Rectal smooth muscle tissue (tissue), 1 donor: ENCODE measurements at regions not wholly inside any gene's neighbourhood (a gene's known extent, or its start where the extent isn't known, plus 50 kb on each side); places are given as distances from the start of the nearest gene placed in this dataset.

Source experiments
- H3K27ac ChIP-seq: one replicate; pipeline ENCODE4 v1.7.0; 2013; ENCODE audit warnings: low read depth, low read length, inconsistent platforms
- H3K27me3 ChIP-seq: one replicate; pipeline ENCODE4 v1.7.0; 2013; ENCODE audit warnings: low read length; ENCODE audit not compliant: control insufficient read depth, insufficient read depth
- H3K36me3 ChIP-seq: one replicate; pipeline ENCODE4 v1.7.0; 2013; ENCODE audit warnings: low read length; ENCODE audit not compliant: control insufficient read depth, insufficient read depth
- H3K4me1 ChIP-seq: one replicate; pipeline ENCODE4 v1.7.0; 2013; ENCODE audit warnings: low read length; ENCODE audit not compliant: control insufficient read depth, insufficient read depth
- H3K4me3 ChIP-seq: one replicate; pipeline ENCODE4 v1.7.0; 2013; ENCODE audit warnings: low read length
- H3K9ac ChIP-seq: one replicate; pipeline ENCODE4 v1.7.0; 2013; ENCODE audit warnings: low read length

DNA sequence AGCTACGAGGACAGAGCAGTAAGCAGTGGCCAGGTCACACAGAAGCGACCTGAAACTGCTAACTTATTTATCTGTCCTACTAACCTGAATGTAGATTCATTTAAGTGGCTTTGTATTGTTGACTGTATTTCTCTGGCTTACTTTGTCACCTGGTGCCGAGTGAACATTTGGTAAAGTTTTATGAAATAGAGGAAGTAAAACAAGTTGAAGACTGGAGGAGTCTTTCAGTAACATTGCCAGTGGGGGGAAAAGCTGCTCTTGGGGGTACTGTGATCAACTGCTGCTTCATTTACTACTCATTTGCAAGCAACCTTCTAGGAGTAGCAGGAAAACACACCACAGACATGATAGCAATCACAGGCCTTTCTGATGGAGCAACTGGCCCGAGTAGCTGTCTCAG lies 615.0 kb downstream of the FGF9 start:
- Histone ChIP-seq H3K27ac (no peak overlapping the region), H3K4me3 (no peak overlapping the region), H3K9ac (no peak overlapping the region), H3K36me3 (no peaks in the 10 kb centered on the region), H3K27me3 (no peaks in the 10 kb centered on the region), H3K4me1 (no peaks in the 10 kb centered on the region)

DNA sequence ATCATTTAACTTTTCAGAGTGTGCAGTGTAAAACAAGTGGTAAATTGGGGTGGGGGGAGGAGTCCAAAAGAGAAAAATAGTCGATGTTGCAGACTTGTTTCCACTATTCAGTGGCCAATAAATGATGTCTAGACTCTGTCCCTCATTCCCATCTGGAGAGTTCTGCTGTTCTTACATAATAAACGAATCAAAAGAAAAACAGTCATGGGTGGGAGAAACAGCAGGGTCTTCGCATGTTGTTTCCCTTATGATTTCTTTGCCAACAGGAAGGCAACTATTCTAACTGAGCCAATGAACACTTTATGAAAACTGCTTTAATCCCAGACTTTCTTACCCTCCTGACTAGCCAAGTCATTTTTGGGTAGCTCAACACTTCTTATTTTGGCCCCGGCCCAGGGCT lies 615.5 kb downstream of the FGF9 start:
- no peaks in the 10 kb centered on the region for H3K4me1 ChIP-seq
- no peaks in the 10 kb centered on the region for H3K36me3 ChIP-seq
- no peak overlapping the region for H3K27ac ChIP-seq
- no peaks in the 10 kb centered on the region for H3K27me3 ChIP-seq
- no peak overlapping the region for H3K4me3 ChIP-seq
- H3K9ac ChIP-seq: no peak overlapping the region

DNA sequence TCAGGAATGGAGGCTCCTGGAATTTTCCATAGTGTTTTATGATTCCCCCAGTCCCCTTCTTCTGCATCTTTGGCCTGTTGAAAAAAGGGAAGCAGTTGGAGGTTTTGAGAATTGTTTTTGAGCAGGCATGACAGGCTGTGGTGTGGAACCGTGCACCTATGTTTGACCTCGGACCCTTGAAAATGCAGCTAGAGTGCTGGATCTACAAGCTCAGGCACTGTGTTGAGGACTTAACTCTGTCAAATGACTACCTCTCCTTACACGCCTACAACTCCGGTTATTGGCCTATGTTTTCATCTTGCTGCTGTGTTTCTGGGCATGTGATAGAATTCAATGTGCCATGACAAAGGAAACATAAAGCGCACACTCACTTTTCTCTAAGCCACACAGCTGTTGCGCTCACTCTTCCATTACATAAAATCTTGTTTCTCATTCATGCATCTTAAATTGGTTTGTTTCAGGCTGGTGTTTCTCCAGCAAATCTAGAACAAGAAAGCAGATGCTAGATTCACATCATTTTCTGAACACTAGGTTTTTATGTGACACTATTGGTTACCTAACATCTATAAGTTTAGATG lies 616.6 kb downstream of the FGF9 start:
- no peak overlapping the region for H3K9ac ChIP-seq
- H3K4me3 ChIP-seq: no peak overlapping the region
- no peaks in the 10 kb centered on the region for H3K36me3 ChIP-seq
- no peaks in the 10 kb centered on the region for H3K27me3 ChIP-seq
- H3K4me1 ChIP-seq: no peaks in the 10 kb centered on the region
- no peak overlapping the region for H3K27ac ChIP-seq

DNA sequence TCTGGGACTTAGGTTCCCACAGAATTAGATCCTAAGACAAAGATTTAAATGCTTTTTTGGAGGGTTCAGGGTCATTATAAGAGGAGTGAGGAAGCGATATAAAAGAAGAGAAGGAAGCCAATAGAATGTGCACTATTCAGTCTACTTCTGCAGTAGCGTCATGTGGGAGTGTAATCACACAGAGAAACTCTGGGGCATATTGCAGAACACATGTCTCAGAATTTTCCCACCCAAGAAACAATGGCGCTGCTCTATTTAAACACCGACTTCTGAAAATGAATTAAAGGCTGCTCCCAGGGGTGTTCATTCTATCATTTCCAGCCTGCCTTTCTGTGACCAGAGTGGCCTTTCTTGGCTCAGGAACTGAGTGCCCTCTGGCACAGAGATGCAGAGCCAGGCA lies 617.6 kb downstream of the FGF9 start:
- H3K36me3 ChIP-seq: no peaks in the 10 kb centered on the region
- no peak overlapping the region for H3K27ac ChIP-seq
- no peak overlapping the region for H3K9ac ChIP-seq
- H3K4me1 ChIP-seq: no peaks in the 10 kb centered on the region
- no peaks in the 10 kb centered on the region for H3K27me3 ChIP-seq
- no peak overlapping the region for H3K4me3 ChIP-seq

DNA sequence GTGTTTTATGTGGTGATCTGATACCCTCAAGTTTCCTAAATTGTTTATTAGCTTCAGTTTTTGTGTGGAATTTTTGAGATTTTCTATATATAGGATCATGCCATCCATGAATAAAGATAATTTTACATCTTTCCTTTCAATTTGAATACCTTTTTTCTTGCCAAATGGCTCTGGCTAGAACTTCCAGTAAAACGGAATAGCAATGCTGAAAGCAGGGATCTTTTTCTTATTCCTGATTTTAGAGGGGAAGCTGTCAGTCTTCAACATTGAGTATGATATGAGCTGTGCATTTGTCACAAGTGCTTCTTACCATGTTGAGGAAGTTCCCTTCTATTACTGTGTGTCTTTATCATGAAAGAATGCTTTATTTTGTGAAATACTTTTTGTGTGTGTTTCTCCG lies 618.8 kb downstream of the FGF9 start:
- Histone ChIP-seq H3K9ac (no peak overlapping the region), H3K4me1 (no peaks in the 10 kb centered on the region), H3K27me3 (no peaks in the 10 kb centered on the region), H3K36me3 (no peaks in the 10 kb centered on the region), H3K27ac (no peak overlapping the region), H3K4me3 (no peak overlapping the region)

DNA sequence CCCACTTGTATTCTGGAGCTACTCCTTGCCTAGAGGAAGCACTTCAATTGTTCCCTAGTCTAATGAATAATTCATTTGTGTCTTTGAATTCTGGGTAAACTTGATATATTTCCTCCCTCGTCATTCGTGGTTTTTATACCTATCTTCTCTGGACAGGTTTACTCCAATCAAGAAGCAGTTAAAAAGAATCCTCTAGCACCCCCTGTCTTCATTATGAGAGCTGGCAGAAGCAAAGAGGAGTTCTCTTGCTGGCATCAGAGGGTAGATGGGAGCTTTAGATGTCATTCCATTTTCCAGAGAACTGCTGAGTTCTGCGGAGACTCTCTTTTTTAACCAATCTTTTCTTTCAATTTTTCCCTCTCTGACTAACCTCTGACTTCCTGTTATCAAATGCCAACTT lies 627.7 kb downstream of the FGF9 start:
- no peaks in the 10 kb centered on the region for H3K27me3 ChIP-seq
- no peak overlapping the region for H3K4me3 ChIP-seq
- H3K36me3 ChIP-seq: no peaks in the 10 kb centered on the region
- H3K27ac ChIP-seq: no peak overlapping the region
- no peak overlapping the region for H3K9ac ChIP-seq
- no peaks in the 10 kb centered on the region for H3K4me1 ChIP-seq

DNA sequence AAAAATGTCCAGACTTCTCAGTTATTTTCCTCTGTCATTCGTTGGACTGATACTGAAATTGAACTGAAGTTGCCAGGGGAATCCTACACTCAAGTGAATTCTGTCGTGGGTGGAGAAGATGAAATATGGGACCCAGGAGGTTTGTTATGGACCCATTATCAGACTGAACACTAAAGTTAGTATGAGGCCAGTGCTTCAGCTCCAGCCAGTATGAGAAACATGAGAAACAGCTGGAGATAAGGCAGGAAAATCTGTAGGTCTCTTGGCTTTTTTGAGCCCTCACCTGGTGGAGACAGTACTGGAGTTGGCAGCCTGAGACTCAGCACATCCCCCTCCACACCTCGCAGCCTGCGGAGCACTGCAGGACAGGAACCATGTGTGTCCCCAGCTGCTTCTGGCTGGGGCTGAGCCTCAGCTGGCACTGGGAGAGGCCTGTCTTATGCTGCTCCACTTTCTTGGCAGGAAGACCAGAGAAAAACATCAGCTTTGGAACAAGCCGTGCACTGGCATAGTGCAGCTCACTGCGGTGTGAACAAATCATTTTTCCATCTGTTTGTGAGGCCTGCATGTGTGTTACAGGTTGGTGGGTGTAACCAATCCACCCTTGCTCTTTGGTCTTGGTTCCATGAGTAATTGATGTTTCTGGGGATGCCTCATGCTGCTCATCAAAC lies 641.0 kb downstream of the FGF9 start:
- H3K27ac ChIP-seq: no peak overlapping the region
- no peaks in the 10 kb centered on the region for H3K36me3 ChIP-seq
- no peaks in the 10 kb centered on the region for H3K4me1 ChIP-seq
- no peaks in the 10 kb centered on the region for H3K27me3 ChIP-seq
- no peak overlapping the region for H3K9ac ChIP-seq
- no peak overlapping the region for H3K4me3 ChIP-seq

DNA sequence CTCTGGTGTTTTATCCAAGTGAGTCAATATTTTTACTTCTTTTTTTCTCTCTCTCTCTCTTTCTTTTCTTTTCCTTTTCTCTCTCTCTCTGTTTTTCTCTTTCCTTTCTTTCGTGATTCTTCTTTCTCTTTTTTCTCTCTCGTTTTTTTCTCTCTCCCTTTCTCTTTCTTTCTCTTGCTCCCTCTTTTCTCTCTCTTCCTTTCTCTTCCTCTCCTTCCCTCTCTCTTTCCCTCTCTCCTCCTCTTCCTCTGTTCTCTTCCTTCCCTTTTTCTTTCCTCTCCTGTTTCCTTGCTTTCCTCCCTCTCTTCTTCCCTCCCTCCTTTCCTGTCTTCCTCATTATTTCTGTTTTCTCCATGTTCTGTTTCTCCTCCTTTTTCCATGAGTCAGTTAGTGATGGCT lies 641.5 kb downstream of the FGF9 start:
- no peak overlapping the region for H3K27ac ChIP-seq
- no peak overlapping the region for H3K4me3 ChIP-seq
- H3K27me3 ChIP-seq: no peaks in the 10 kb centered on the region
- H3K4me1 ChIP-seq: no peaks in the 10 kb centered on the region
- H3K9ac ChIP-seq: no peak overlapping the region
- H3K36me3 ChIP-seq: no peaks in the 10 kb centered on the region

DNA sequence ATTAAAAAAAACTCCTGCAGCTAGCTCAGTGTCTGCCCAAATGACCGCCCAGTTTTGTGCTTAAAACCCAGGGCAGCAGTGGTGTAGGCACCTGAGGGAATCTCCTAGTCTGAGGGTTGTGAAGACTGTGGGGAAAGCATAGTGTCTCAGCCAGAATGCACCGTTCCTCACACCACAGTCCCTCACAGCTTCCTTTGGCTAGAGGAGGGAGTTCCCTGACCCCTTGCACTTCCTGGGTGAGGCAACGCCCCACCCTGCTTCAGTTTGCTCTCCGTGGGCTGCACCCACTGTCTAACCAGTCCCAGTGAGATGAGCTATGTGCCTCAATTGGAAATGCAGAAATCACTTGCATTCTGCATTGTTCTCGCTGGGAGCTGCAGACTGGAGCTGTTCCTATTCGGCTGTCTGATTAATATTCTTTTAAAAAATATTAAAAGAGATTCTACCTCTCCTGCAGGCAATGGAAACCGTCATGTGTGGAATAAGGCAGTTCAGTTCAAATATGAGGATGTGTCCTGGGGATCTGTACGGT lies 645.7 kb downstream of the FGF9 start:
- H3K27me3 ChIP-seq: no peaks in the 10 kb centered on the region
- H3K9ac ChIP-seq: no peak overlapping the region
- no peak overlapping the region for H3K4me3 ChIP-seq
- H3K36me3 ChIP-seq: no peaks in the 10 kb centered on the region
- no peak overlapping the region for H3K27ac ChIP-seq
- no peaks in the 10 kb centered on the region for H3K4me1 ChIP-seq

DNA sequence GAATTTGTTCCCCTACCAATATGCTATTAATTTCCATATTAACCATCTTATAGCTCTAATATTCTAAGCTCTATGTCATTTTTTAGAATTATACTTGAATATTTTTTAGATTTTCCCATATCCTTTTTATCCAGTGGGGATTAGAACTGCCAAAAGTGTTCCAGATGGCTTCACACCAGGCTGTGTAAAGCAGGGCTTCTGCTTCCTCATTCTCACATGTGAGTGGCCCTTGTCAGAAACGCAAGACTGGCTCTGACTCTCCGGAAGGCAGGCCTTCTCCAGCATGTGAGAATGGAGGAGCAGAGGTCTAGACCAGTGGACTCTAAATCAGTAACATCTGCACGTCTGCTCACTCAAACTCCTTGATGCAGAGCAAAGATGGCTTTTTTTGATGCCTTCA lies 650.1 kb downstream of the FGF9 start:
- Histone ChIP-seq H3K27me3 (no peaks in the 10 kb centered on the region), H3K4me1 (no peaks in the 10 kb centered on the region), H3K4me3 (no peak overlapping the region), H3K9ac (no peak overlapping the region), H3K27ac (no peak overlapping the region), H3K36me3 (no peaks in the 10 kb centered on the region)

DNA sequence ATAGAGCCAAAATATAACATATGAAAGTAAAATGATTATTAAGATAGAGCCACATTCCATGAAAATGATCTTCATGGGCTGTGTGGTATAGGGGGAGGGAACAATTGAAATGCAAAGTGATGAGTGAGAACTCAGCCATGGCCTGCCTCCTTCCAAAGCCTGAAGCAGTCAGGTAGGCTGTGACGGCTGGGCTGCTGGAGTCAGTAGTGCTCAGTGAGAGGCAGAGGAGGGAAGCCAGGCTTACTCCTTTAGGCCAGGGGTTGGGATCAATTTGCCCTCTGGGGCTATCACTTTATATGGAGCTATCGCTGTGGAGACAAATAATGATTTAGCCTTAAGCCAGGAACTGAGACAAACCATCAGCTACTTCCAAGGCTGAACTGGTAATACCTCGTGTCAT lies 654.9 kb downstream of the FGF9 start:
- H3K27me3 ChIP-seq: no peaks in the 10 kb centered on the region
- no peaks in the 10 kb centered on the region for H3K36me3 ChIP-seq
- no peak overlapping the region for H3K27ac ChIP-seq
- no peaks in the 10 kb centered on the region for H3K4me1 ChIP-seq
- no peak overlapping the region for H3K9ac ChIP-seq
- H3K4me3 ChIP-seq: no peak overlapping the region

DNA sequence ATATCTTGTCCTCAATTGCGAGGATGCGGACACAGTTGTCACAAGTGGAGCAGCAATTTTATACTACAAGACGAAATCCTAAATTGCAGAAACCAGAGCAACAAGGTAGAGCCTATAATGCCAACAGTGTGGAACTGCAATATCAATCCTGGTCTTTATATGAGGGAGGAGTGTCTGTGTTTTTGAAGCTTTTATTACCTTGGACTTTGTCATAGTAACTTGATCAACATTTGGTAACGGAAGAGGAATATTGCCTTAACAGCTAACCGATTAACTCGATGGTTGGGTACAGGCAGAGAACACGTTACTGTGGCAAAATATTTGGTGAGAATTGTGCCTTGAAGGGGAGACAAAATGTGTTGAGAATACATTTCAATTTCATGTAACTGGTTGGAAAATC lies 661.5 kb downstream of the FGF9 start:
- Histone ChIP-seq H3K4me1 (no peaks in the 10 kb centered on the region), H3K27me3 (no peaks in the 10 kb centered on the region), H3K36me3 (no peaks in the 10 kb centered on the region), H3K4me3 (no peak overlapping the region), H3K27ac (no peak overlapping the region), H3K9ac (no peak overlapping the region)

DNA sequence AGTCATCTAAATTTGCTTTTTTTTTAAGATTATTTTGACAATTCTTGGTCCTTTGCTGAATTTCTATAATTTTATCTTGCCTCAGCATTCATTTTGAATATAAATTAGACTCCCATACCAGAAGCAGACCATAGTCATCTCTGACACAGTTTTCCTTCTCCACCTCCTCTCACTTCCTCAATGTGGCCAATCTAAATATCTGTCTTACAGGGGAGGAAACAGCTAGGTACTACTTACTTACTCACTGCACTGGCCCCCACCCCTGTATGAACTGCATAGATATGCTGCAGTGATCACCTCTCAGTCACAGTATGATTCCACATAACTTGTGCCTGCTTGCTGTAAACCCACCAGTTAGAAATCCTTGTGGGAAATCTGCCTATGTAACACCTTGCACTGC lies 665.6 kb downstream of the FGF9 start:
- H3K27ac ChIP-seq: no peak overlapping the region
- no peaks in the 10 kb centered on the region for H3K27me3 ChIP-seq
- H3K36me3 ChIP-seq: no peaks in the 10 kb centered on the region
- H3K9ac ChIP-seq: no peak overlapping the region
- no peak overlapping the region for H3K4me3 ChIP-seq
- no peaks in the 10 kb centered on the region for H3K4me1 ChIP-seq
